H1 (cell line): ENCODE measurements at regions not wholly inside any gene's neighbourhood (a gene's known extent, or its start where the extent isn't known, plus 50 kb on each side); places are given as distances from the start of the nearest gene placed in this dataset.

ENCODE experiments used
- CTCF ChIA-PET: fragments of 300-600 bp; sonication (Branson Sonifier 250); formaldehyde crosslinking; loops from one replicate; lab custom pipeline; 2021; ENCODE audit not compliant: partially characterized antibody; lab: Charles Lee
- POLR2A ChIA-PET: fragments of 300-600 bp; sonication (Branson Sonifier 250); formaldehyde crosslinking; loops from one replicate; lab custom pipeline; 2021; ENCODE audit warnings: inconsistent platforms; ENCODE audit not compliant: partially characterized antibody; lab: Charles Lee
- DNase-seq, 2 experiments: peaks; one replicate each; pipeline versions ENCODE4 v3.0.0 to v3.0.0-alpha.2; 2010 to 2022; ENCODE audit warnings: low spot score in 2 of 2, low read depth in 1 of 2, mixed read lengths in 1 of 2
- FAIRE-seq: peaks from 2 replicates; lab custom pipeline; 2011; peaks lifted over from hg19 to GRCh38; lab: Jason Lieb, UNC
- H2AFZ ChIP-seq: 2 replicates; pipeline ENCODE4 v1.8.1; 2012; ENCODE audit warnings: low read length, inconsistent platforms
- H2AK5ac ChIP-seq: 2 replicates; pipeline ENCODE4 v1.6.1; 2013; ENCODE audit warnings: low read depth, low read length
- H2BK120ac ChIP-seq: replicated peaks from 2 replicates; pipeline ENCODE3; 2013; ENCODE audit warnings: low read depth, low read length, inconsistent platforms
- H2BK12ac ChIP-seq: 2 replicates; pipeline ENCODE4 v1.6.1; 2013; ENCODE audit warnings: low read depth, low read length
- H2BK15ac ChIP-seq: 2 replicates; pipeline ENCODE4 v1.6.1; 2013; ENCODE audit warnings: low read length
- H2BK20ac ChIP-seq: 2 replicates; pipeline ENCODE4 v1.6.1; 2013; ENCODE audit warnings: low read length
- H2BK5ac ChIP-seq: 2 replicates; pipeline ENCODE4 v1.6.1; 2013; ENCODE audit warnings: low read depth, low read length
- H3K14ac ChIP-seq: 2 replicates; pipeline ENCODE4 v1.6.1; 2013; ENCODE audit warnings: inconsistent platforms; ENCODE audit not compliant: insufficient read length
- H3K18ac ChIP-seq: 2 replicates; pipeline ENCODE4 v1.6.1; 2013; ENCODE audit warnings: low read length; ENCODE audit errors: extremely low read depth
- H3K23ac ChIP-seq: 2 replicates; pipeline ENCODE4 v1.6.1; 2013; ENCODE audit warnings: inconsistent platforms; ENCODE audit not compliant: insufficient read length
- H3K23me2 ChIP-seq: 2 replicates; pipeline ENCODE4 v1.6.1; 2013; ENCODE audit warnings: low read depth, low read length
- H3K27ac ChIP-seq: 2 replicates; pipeline ENCODE4 v1.6.1; 2011; ENCODE audit warnings: low read depth, low read length, inconsistent platforms
- H3K27me3 ChIP-seq, 4 experiments: replicated peaks in 1 of 4; 1 replicate in 1 of 4; 2 replicates in 3 of 4; pipeline versions ENCODE4 v1.6.1 to v1.8.1; 2011 to 2013; ENCODE audit warnings: low read length in 3 of 4, mild to moderate bottlenecking in 3 of 4, inconsistent platforms in 2 of 4, mixed read lengths in 2 of 4, moderate library complexity in 1 of 4; ENCODE audit not compliant: control insufficient read depth in 3 of 4, insufficient read depth in 3 of 4; ENCODE audit errors: extremely low read depth in 1 of 4
- H3K36me3 ChIP-seq, 4 experiments: 2 replicates each; pipeline versions ENCODE4 v1.6.1 to v1.8.1; 2011 to 2013; ENCODE audit warnings: mild to moderate bottlenecking in 4 of 4, low read length in 3 of 4, moderate library complexity in 2 of 4, control low read depth in 1 of 4, inconsistent platforms in 1 of 4; ENCODE audit not compliant: insufficient read depth in 4 of 4, control insufficient read depth in 2 of 4
- H3K4ac ChIP-seq: replicated peaks from 2 replicates; pipeline ENCODE3; 2013; ENCODE audit warnings: low read length, low read depth, mixed read lengths, inconsistent platforms; ENCODE audit not compliant: insufficient read length
- H3K4me1 ChIP-seq, 4 experiments: replicated peaks in 1 of 4; 1 replicate in 1 of 4; 2 replicates in 3 of 4; pipeline versions ENCODE4 v1.6.1 to v1.8.1; 2011 to 2013; ENCODE audit warnings: low read length in 3 of 4, inconsistent platforms in 2 of 4, mixed read lengths in 1 of 4; ENCODE audit not compliant: insufficient read depth in 4 of 4, control insufficient read depth in 3 of 4
- H3K4me2 ChIP-seq, 2 experiments: 2 replicates each; pipeline versions ENCODE4 v1.6.1 to v1.8.1; 2011 to 2013; ENCODE audit warnings: low read depth in 2 of 2, low read length in 2 of 2, control low read depth in 1 of 2, inconsistent platforms in 1 of 2, mild to moderate bottlenecking in 1 of 2; ENCODE audit not compliant: insufficient read depth in 1 of 2
- H3K4me3 ChIP-seq, 4 experiments: fragments of 200-600, 300-600 bp in 1 of 4; sonication (generic), shearing (Covaris generic), sonication (Bioruptor Twin) in 1 of 4; 2 replicates each; pipeline versions ENCODE4 v1.5.1 to v1.8.1; 2011 to 2016; ENCODE audit warnings: low read length in 4 of 4, low read depth in 3 of 4, control low read depth in 2 of 4, inconsistent platforms in 2 of 4, mild to moderate bottlenecking in 2 of 4, mixed read lengths in 1 of 4, moderate library complexity in 1 of 4; ENCODE audit not compliant: insufficient read depth in 2 of 4; ENCODE audit errors: extremely low read depth in 1 of 4
- H3K56ac ChIP-seq: replicated peaks from 2 replicates; pipeline ENCODE3; 2013; ENCODE audit warnings: low read depth, mild to moderate bottlenecking, mixed read lengths, low read length, inconsistent platforms; ENCODE audit not compliant: insufficient read length
- H3K79me1 ChIP-seq: 2 replicates; pipeline ENCODE4 v1.6.1; 2013; ENCODE audit warnings: low read depth, low read length, control low read depth
- H3K79me2 ChIP-seq, 2 experiments: 2 replicates each; pipeline versions ENCODE4 v1.6.1 to v1.8.1; 2012 to 2013; ENCODE audit warnings: low read length in 2 of 2, mild to moderate bottlenecking in 2 of 2, inconsistent platforms in 1 of 2; ENCODE audit not compliant: insufficient read depth in 2 of 2, control insufficient read depth in 1 of 2
- H3K9ac ChIP-seq, 4 experiments: replicated peaks in 1 of 4; 1 replicate in 1 of 4; 2 replicates in 3 of 4; pipeline versions ENCODE4 v1.6.1 to v1.8.1; 2011 to 2013; ENCODE audit warnings: low read depth in 3 of 4, low read length in 3 of 4, control low read depth in 2 of 4, mild to moderate bottlenecking in 2 of 4, moderate library complexity in 2 of 4, inconsistent platforms in 1 of 4; ENCODE audit errors: extremely low read depth in 1 of 4
- H3K9me3 ChIP-seq, 2 experiments: 2 replicates each; pipeline versions ENCODE4 v1.6.1 to v1.8.1; 2012 to 2013; ENCODE audit warnings: mild to moderate bottlenecking in 2 of 2, moderate library complexity in 2 of 2, control low read depth in 1 of 2, inconsistent platforms in 1 of 2, low read depth in 1 of 2, low read length in 1 of 2, mixed read lengths in 1 of 2; ENCODE audit not compliant: insufficient read depth in 2 of 2
- H4K20me1 ChIP-seq, 2 experiments: replicated peaks in 1 of 2; 2 replicates each; pipeline versions ENCODE3 to v1.8.1; 2011 to 2013; ENCODE audit warnings: inconsistent platforms in 2 of 2, low read length in 2 of 2, mild to moderate bottlenecking in 1 of 2; ENCODE audit not compliant: insufficient read depth in 2 of 2, control insufficient read depth in 1 of 2
- H4K5ac ChIP-seq: 2 replicates; pipeline ENCODE4 v1.6.1; 2013; ENCODE audit warnings: low read length, low read depth, mixed read lengths, inconsistent platforms; ENCODE audit not compliant: insufficient read length
- H4K8ac ChIP-seq: 2 replicates; pipeline ENCODE4 v1.8.0; 2013; ENCODE audit warnings: mild to moderate bottlenecking, moderate library complexity, low read length, inconsistent platforms; ENCODE audit not compliant: insufficient read depth; ENCODE audit errors: extremely low read depth
- H4K91ac ChIP-seq: replicated peaks from 2 replicates; pipeline ENCODE3; 2013; ENCODE audit warnings: low read length, mixed read lengths, inconsistent platforms; ENCODE audit not compliant: insufficient read length
- ASH2L ChIP-seq: fragments of 200-600, 300-600 bp; sonication (generic); IDR thresholded peaks from one replicate; pipeline ENCODE4 v1.7.1; 2017; ENCODE audit warnings: low read length
- CBX5 ChIP-seq: fragments of 300-800, 300-1000 bp; sonication (generic); IDR thresholded peaks from 2 replicates; pipeline ENCODE4 v1.7.1; 2016; ENCODE audit warnings: antibody characterized with exemption, low read length, low read depth
- GABPA ChIP-seq: IDR thresholded peaks from 2 replicates; pipeline ENCODE4 v1.6.1; 2011; ENCODE audit warnings: mild to moderate bottlenecking, low read length, moderate library complexity, borderline replicate concordance; ENCODE audit not compliant: insufficient read depth
- KDM1A ChIP-seq: fragments of 200-600, 300-600 bp; sonication (generic); IDR thresholded peaks from 2 replicates; pipeline ENCODE4 v1.7.1; 2016; ENCODE audit warnings: mild to moderate bottlenecking, low read length, borderline replicate concordance
- KDM5A ChIP-seq: fragments of 200-600 bp; IDR thresholded peaks from 2 replicates; pipeline ENCODE4 v1.7.1; 2012; ENCODE audit warnings: mild to moderate bottlenecking, low read length, inconsistent platforms, mixed read lengths
- NANOG ChIP-seq: IDR thresholded peaks from 2 replicates; pipeline ENCODE4 v1.6.1; 2011; ENCODE audit warnings: low read length, low read depth, mild to moderate bottlenecking, inconsistent platforms; ENCODE audit not compliant: insufficient read depth, poor library complexity, severe bottlenecking
- RXRA ChIP-seq: IDR thresholded peaks from 2 replicates; pipeline ENCODE4 v1.6.1; 2011; ENCODE audit warnings: low read depth, mild to moderate bottlenecking, low read length, moderate library complexity; ENCODE audit not compliant: insufficient read depth
- SP4 ChIP-seq: IDR thresholded peaks from 2 replicates; pipeline ENCODE4 v1.6.1; 2012; ENCODE audit warnings: low read length, inconsistent platforms
- TAF1 ChIP-seq: IDR thresholded peaks from 2 replicates; pipeline ENCODE4 v1.6.1; 2011; ENCODE audit warnings: mild to moderate bottlenecking, low read depth, low read length
- TEAD4 ChIP-seq: IDR thresholded peaks from 2 replicates; pipeline ENCODE4 v1.6.1; 2012; ENCODE audit warnings: low read depth, low read length, inconsistent platforms, mixed read lengths
- WGBS, 2 experiments: shearing (Covaris generic) in 1 of 2; methylation state at CpG; one replicate each; pipeline versions ENCODE4 v1.1.6 to v1.1.7; 2013 to 2015; ENCODE audit warnings: low lambda C conversion rate in 2 of 2, mixed read lengths in 2 of 2, inconsistent platforms in 1 of 2, low coverage in 1 of 2, missing lambda C conversion rate in 1 of 2; ENCODE audit not compliant: insufficient replicate concordance in 2 of 2, insufficient coverage in 1 of 2, insufficient read length in 1 of 2; ENCODE audit errors: extremely low coverage in 1 of 2, missing lambda C conversion rate in 1 of 2; 5-methylcytosine and 5-hydroxymethylcytosine counted together
- TF ChIP-seq, protein P1 (sequence below): IDR thresholded peaks from 2 replicates; pipeline ENCODE4 v1.6.1; 2012; ENCODE audit warnings: low read length, inconsistent platforms
- TF ChIP-seq, protein P2 (sequence below): IDR thresholded peaks from 2 replicates; pipeline ENCODE4 v1.6.1; 2012; ENCODE audit warnings: inconsistent platforms

DNA sequence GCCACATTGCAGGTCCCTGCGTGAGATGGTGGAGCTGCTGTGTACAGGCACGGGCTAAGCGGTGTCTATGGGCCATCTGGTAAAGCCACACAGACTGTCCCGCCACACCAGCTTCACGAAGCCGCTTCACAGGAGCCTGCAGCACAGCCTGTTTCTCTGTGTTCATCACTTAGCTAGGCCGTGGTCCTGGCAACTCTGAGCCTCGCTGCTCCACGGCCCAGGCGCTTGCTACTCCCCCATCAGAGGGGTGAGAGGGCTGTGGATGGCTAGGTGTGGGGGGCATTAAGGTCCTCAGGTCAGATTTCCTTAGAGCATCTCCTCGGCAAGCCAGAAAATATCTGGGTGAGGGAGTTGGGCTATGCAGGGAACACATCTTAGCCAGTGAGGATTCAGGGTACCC, 225.7 kb downstream of the GLI2 start:
- no peak overlapping the region for H3K23ac ChIP-seq
- peaks cover 0 to 21% of the 10 kb centered on the region in 2 experiments for H4K20me1 ChIP-seq
- no peak overlapping the region for H3K27ac ChIP-seq
- H3K23me2 ChIP-seq, result no peaks in the 10 kb centered on the region
- FAIRE-seq, result no peak
- ChIA-PET POLR2A (no interaction called here), CTCF (interaction anchor here (1.0 to 5.6 kb wide), 4 partner anchors 8 to 254 kb away, joined by 4 to 40 read pairs (median 16); no protein-coding TSS in a partner anchor)
- H2BK20ac ChIP-seq, result no peak overlapping the region
- H4K8ac ChIP-seq, result no peak overlapping the region
- no peaks in the 10 kb centered on the region for H3K4me1 ChIP-seq
- H2BK120ac ChIP-seq, result no peak overlapping the region
- H3K14ac ChIP-seq, result no peak overlapping the region
- H3K18ac ChIP-seq, result no peak overlapping the region
- H3K79me2 ChIP-seq, result no peaks in the 10 kb centered on the region
- no peaks in the 10 kb centered on the region for H3K27me3 ChIP-seq
- H2BK5ac ChIP-seq, result no peak overlapping the region
- no peaks in the 10 kb centered on the region; the same call in 1 of the 2 replicates for H3K79me1 ChIP-seq
- no peak overlapping the region for H2AFZ ChIP-seq
- no peaks in the 10 kb centered on the region for H3K9me3 ChIP-seq
- 72% methylated on average over 11 of the region's 11 CpGs; no CpG with 5 or more reads in 1 of the 2 experiments for WGBS, 2 experiments
- H3K9ac ChIP-seq, result no peak overlapping the region
- H2BK15ac ChIP-seq, result no peak overlapping the region
- H4K91ac ChIP-seq, result no peak overlapping the region
- no peak overlapping the region for H3K56ac ChIP-seq
- no peak for DNase-seq
- no peak overlapping the region for H3K4me3 ChIP-seq
- no peak overlapping the region for H3K4ac ChIP-seq
- no peak overlapping the region for H3K4me2 ChIP-seq
- H4K5ac ChIP-seq, result no peak overlapping the region
- H2AK5ac ChIP-seq, result no peak overlapping the region
- H3K36me3 ChIP-seq, result 0 out of 8 replicates have a peak, but pooled peaks cover 0 to 3% (median 0%) of the 10 kb centered on the region in 4 experiments
- no peak overlapping the region for H2BK12ac ChIP-seq
- TF ChIP-seq TEAD4, result no peak
- no peak for TF ChIP-seq KDM1A
- no peak for TF ChIP-seq KDM5A
- TF ChIP-seq, protein P1, sequence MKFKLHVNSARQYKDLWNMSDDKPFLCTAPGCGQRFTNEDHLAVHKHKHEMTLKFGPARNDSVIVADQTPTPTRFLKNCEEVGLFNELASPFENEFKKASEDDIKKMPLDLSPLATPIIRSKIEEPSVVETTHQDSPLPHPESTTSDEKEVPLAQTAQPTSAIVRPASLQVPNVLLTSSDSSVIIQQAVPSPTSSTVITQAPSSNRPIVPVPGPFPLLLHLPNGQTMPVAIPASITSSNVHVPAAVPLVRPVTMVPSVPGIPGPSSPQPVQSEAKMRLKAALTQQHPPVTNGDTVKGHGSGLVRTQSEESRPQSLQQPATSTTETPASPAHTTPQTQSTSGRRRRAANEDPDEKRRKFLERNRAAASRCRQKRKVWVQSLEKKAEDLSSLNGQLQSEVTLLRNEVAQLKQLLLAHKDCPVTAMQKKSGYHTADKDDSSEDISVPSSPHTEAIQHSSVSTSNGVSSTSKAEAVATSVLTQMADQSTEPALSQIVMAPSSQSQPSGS, result no peak
- TF ChIP-seq RXRA, result no peak
- TF ChIP-seq SP4, result no peak
- no peak for TF ChIP-seq NANOG
- TF ChIP-seq ASH2L, result no peak
- TF ChIP-seq, protein P2, sequence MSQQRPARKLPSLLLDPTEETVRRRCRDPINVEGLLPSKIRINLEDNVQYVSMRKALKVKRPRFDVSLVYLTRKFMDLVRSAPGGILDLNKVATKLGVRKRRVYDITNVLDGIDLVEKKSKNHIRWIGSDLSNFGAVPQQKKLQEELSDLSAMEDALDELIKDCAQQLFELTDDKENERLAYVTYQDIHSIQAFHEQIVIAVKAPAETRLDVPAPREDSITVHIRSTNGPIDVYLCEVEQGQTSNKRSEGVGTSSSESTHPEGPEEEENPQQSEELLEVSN, result no peak
- no peak for TF ChIP-seq CBX5
- no peak for TF ChIP-seq GABPA
- no peak for TF ChIP-seq TAF1
